Lower lobe of right lung (tissue), 2 donors: ENCODE measurements at regions not wholly inside any gene's neighbourhood (a gene's known extent, or its start where the extent isn't known, plus 50 kb on each side); places are given as distances from the start of the nearest gene placed in this dataset.
"Not testable (repeated sequence)": the region's sequence is repeated elsewhere in the genome, so short reads cannot be mapped to it uniquely, and the experiment has no call there.

ENCODE experiments used
- ATAC-seq, 2 donors: fragments of 200-7000 bp; cut with Tn5 transposase; one replicate each; pipeline ENCODE4 v1.9.1; 2020 to 2022; ENCODE audit warnings: mild to moderate bottlenecking in 2 of 2, moderate library complexity in 2 of 2
- DNase-seq: peaks from one replicate; pipeline ENCODE4 v3.0.0-alpha.2; 2020
- H3K27ac ChIP-seq: fragments of 200-600 bp; one replicate; pipeline ENCODE4 v1.8.0; 2022
- H3K27me3 ChIP-seq: fragments of 200-600 bp; one replicate; pipeline ENCODE4 v1.8.0; 2022; ENCODE audit warnings: low read depth
- H3K36me3 ChIP-seq: fragments of 200-600 bp; one replicate; pipeline ENCODE4 v1.8.0; 2022; ENCODE audit warnings: mild to moderate bottlenecking
- H3K4me1 ChIP-seq: fragments of 200-600 bp; one replicate; pipeline ENCODE4 v1.8.0; 2022
- H3K4me3 ChIP-seq: fragments of 200-600 bp; one replicate; pipeline ENCODE4 v1.8.0; 2022; ENCODE audit warnings: mild to moderate bottlenecking
- H3K9me3 ChIP-seq: fragments of 200-600 bp; one replicate; pipeline ENCODE4 v1.8.0; 2022
- CTCF ChIP-seq: fragments of 200-600 bp; IDR thresholded peaks from one replicate; pipeline ENCODE4 v1.8.0; 2022; ENCODE audit warnings: antibody characterized with exemption, mild to moderate bottlenecking
- intact Hi-C: fragments of 100-400 bp; cut with DNase I; formaldehyde crosslinking; loops from one replicate; pipeline ENCODE4 v1.11.0; 2022
- donor health status: DM: no; HTN: yes; CAD: no; lungs with severe emphysema.

DNA sequence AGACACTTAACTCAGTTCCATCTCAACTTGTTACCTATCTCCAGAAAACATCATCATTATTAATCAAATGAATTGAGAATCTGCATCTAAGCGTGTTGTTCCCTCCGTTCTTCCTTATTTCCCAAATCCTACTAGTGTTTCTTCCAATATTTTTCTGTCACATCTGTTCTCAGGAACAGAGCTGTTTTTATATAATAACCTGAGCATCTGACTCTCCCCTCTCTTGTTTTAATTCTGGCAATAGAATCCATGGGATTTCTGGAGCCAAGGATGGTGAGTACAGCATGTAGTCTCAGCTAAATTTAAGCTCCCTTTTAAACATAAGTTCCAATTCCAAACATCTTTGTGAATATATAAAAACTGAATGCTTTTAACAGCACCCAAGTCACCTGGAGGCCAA lies 558.3 kb downstream of the DTWD2 start:
- H3K4me1 ChIP-seq: no peaks in the 10 kb centered on the region
- H3K36me3 ChIP-seq: no peaks in the 10 kb centered on the region
- no peak for TF ChIP-seq CTCF
- ATAC-seq (no peak), DNase-seq (no peak)
- intact Hi-C loops: no loop called here
- no peaks in the 10 kb centered on the region for H3K9me3 ChIP-seq
- H3K27ac ChIP-seq: no peak overlapping the region
- H3K27me3 ChIP-seq: no peaks in the 10 kb centered on the region
- no peak overlapping the region for H3K4me3 ChIP-seq

DNA sequence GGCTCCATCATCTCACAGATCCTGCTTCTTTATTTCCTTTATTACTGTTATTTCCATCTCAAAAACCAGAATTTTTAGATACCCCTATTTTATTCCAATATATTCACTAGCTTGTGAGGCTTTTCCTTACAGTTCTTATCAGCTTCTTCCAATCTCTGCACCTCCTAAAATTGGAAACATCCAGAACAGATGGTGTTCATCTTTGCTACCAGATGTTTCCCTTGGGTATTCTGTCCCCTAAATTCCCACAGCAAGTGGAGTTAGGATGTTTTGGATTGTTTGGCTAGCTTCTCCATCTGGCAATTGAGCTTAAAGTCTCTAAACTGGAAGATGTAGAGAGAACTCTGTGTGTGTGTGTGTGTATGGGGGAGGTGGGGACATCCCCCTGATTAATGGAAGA lies 580.4 kb downstream of the DTWD2 start:
- DNase-seq (no peak), ATAC-seq (no peak)
- Histone ChIP-seq H3K4me1 (no peaks in the 10 kb centered on the region), H3K9me3 (no peaks in the 10 kb centered on the region), H3K27ac (no peak overlapping the region), H3K4me3 (no peak overlapping the region), H3K27me3 (no peaks in the 10 kb centered on the region), H3K36me3 (no peaks in the 10 kb centered on the region)
- TF ChIP-seq CTCF: no peak
- intact Hi-C loops: no loop called here

DNA sequence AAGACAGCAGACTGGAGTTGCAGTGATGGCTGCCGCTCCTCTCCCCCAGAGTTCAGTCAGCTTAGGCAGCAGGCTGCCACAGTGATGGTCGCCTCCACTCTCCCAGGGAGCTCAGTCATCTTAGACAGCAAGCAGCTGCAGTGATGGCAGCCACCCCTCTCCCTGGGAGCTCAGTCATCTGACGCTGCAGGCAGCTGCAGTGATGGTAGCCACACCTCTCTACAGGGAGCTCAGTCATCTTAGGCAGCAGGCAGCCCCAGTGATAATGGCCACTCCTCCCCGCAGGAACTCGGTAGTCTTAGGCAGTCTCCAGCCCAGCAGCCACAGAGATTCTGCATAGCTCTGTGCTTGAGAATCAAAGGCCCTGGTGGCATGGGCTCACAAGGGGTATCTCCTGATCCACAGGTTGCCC lies 582.7 kb downstream of the DTWD2 start:
- no peaks in the 10 kb centered on the region for H3K27me3 ChIP-seq
- no peak overlapping the region for H3K27ac ChIP-seq
- DNase-seq (no peak), ATAC-seq (no peak)
- H3K4me3 ChIP-seq: no peak overlapping the region
- H3K4me1 ChIP-seq: no peaks in the 10 kb centered on the region
- no peak for TF ChIP-seq CTCF
- H3K36me3 ChIP-seq: no peaks in the 10 kb centered on the region
- no peaks in the 10 kb centered on the region for H3K9me3 ChIP-seq
- intact Hi-C loops: no loop called here

DNA sequence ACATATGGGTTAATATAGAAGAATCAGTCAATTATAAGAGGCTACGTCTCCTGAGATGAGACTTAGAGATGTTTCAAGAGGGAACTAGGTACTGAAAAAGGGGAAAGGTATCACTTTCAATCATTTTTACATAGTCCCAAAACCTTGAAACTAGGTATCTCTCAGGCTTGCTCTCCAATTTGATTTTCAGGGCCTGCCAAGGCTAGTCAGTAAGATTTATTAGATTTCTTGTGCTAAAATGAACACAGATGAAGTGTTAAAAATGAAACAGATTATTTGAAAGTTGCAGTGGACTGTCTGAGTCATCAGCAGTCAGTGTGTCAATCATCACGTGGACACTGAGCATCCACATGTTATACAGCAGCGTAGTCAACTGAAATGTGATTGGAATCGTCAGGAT lies 591.1 kb downstream of the DTWD2 start:
- intact Hi-C loops: no loop called here
- Histone ChIP-seq H3K4me1 (no peaks in the 10 kb centered on the region), H3K27ac (no peak overlapping the region), H3K4me3 (no peak overlapping the region), H3K36me3 (no peaks in the 10 kb centered on the region), H3K27me3 (no peaks in the 10 kb centered on the region), H3K9me3 (no peaks in the 10 kb centered on the region)
- DNase-seq: no peak
- TF ChIP-seq CTCF: no peak
- ATAC-seq: no peak

- TF ChIP-seq CTCF: no peak
- Histone ChIP-seq H3K4me1 (no peaks in the 10 kb centered on the region), H3K4me3 (no peak overlapping the region), H3K27me3 (no peaks in the 10 kb centered on the region), H3K9me3 (no peaks in the 10 kb centered on the region), H3K36me3 (no peaks in the 10 kb centered on the region), H3K27ac (no peak overlapping the region)
- DNase-seq: no peak
- no peak for ATAC-seq
- intact Hi-C loops: no loop called here
Measured at GRCh38 chr5:118392491-118392890, 595.9 kb downstream of the DTWD2 start.

DNA sequence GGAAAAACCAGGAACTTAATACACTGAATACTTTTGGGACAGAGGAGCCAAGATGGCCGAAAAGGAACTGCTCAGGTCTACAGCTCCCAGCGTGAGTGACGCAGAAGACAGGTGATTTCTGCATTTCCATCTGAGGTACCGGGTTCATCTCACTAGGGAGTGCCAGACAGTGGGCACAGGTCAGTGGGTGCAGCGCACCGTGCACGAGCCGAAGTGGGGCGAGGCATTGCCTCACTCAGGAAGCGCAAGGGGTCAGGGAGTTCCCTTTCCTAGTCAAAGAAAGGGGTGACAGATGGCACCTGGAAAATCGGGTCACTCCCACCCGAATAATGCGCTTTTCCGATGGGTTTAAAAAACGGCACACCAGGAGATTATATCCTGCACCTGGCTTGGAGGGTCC lies 605.4 kb downstream of the DTWD2 start:
- H3K36me3 ChIP-seq, H3K27ac ChIP-seq, ATAC-seq, H3K4me3 ChIP-seq, intact Hi-C loops, H3K27me3 ChIP-seq, H3K9me3 ChIP-seq, H3K4me1 ChIP-seq, DNase-seq: not testable (repeated sequence)
